Choroid plexus epithelial cell (primary cell): ENCODE measurements at regions not wholly inside any gene's neighbourhood (a gene's known extent, or its start where the extent isn't known, plus 50 kb on each side); places are given as distances from the start of the nearest gene placed in this dataset.

Experiments
- DNase-seq: peaks from one replicate; pipeline ENCODE4 v3.0.0-alpha.2; 2010; ENCODE audit warnings: low read depth
- H3K4me3 ChIP-seq: 2 replicates; pipeline ENCODE4 v1.5.1; 2011; ENCODE audit warnings: low read depth, mild to moderate bottlenecking, control low read depth, low read length, moderate library complexity
- TF ChIP-seq, protein P1 (sequence below): conservative IDR thresholded peaks from 2 replicates; pipeline ENCODE4 v1.5.1; 2011; ENCODE audit warnings: low read depth, mild to moderate bottlenecking, control low read depth, inconsistent platforms, low read length, moderate library complexity

DNA sequence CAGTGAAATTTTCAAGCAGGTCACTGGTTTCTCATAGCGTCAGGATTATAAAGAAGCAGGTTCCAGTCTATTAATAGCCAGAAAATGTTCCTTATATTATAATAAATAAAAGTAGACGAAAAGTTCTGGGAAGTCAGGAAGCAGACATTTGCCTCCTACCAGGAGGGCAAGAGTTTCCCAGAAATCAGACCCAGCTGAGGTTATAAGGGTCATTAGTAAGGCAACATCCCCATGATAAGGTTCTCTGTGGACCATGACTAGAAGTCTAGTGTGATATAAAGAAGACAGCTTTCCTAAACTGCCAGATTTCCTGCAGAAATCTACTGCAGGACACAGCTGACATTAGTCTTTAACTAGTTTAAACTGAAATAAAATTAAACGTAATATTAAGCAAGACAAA, 210.1 kb upstream of the STK17B start:
- H3K4me3 ChIP-seq = no peak overlapping the region
- TF ChIP-seq, protein P1, sequence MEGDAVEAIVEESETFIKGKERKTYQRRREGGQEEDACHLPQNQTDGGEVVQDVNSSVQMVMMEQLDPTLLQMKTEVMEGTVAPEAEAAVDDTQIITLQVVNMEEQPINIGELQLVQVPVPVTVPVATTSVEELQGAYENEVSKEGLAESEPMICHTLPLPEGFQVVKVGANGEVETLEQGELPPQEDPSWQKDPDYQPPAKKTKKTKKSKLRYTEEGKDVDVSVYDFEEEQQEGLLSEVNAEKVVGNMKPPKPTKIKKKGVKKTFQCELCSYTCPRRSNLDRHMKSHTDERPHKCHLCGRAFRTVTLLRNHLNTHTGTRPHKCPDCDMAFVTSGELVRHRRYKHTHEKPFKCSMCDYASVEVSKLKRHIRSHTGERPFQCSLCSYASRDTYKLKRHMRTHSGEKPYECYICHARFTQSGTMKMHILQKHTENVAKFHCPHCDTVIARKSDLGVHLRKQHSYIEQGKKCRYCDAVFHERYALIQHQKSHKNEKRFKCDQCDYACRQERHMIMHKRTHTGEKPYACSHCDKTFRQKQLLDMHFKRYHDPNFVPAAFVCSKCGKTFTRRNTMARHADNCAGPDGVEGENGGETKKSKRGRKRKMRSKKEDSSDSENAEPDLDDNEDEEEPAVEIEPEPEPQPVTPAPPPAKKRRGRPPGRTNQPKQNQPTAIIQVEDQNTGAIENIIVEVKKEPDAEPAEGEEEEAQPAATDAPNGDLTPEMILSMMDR = no peak
- no peak for DNase-seq

DNA sequence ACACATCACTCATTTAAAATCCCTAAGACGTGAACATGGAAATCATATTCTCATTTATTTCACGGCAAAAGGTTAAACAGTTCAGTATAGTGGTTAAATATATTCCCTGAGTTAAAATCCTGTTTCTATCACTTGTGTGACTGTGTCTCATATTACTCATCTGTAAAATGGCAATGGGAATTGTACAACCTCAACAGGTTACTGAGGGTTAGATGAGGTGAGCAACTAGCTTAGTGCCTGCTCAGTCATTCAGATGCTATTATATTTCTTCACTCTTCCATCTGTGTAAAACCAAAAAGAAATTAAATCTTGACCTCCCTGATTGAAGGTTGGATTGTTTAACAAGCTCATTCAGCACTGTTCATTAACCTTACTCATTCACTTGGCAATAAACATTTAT, 212.4 kb upstream of the STK17B start:
- no peak for DNase-seq
- TF ChIP-seq, protein P1 = no peak
- H3K4me3 ChIP-seq = no peak overlapping the region

DNA sequence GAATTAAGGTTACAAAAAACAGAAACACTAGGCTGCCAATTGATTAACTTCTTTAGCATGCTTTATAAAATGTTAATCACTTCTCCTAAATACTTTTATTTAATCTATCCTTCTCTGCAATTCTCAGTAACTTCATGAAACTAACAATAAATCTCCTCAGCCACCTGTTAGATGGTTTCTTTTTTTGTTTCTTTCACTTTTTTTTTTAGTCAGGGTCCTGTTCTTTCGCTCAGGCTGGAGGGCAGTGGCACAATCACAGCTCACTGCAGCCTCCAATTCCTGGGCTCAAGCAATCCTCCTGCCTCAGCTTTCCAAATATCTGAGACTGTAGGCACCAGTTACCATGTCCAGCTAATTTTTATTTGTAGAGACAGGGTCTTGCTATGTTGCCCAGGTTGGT, 213.4 kb upstream of the STK17B start:
- DNase-seq = no peak
- H3K4me3 ChIP-seq = no peak overlapping the region
- TF ChIP-seq, protein P1 = no peak

DNA sequence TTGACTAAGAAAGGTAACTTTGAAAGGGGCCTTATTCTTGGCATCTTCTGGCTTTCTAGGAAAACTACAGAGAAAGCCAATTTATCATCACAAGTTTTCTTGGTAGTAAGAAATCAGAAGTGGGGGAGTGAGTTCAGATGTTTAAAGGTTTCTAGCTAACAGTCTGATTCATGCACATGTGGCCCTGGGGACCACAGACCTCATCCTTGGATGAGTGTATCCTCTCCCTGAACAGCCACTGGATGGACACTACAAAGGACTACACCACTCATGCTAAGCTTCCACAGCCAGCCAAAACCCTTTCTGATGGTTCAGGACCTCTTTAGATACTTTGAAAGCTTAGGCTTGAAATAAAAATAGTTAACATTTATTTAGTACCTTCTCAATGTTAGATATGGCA, 218.3 kb upstream of the STK17B start:
- DNase-seq = no peak
- no peak overlapping the region for H3K4me3 ChIP-seq
- TF ChIP-seq, protein P1 = no peak

DNA sequence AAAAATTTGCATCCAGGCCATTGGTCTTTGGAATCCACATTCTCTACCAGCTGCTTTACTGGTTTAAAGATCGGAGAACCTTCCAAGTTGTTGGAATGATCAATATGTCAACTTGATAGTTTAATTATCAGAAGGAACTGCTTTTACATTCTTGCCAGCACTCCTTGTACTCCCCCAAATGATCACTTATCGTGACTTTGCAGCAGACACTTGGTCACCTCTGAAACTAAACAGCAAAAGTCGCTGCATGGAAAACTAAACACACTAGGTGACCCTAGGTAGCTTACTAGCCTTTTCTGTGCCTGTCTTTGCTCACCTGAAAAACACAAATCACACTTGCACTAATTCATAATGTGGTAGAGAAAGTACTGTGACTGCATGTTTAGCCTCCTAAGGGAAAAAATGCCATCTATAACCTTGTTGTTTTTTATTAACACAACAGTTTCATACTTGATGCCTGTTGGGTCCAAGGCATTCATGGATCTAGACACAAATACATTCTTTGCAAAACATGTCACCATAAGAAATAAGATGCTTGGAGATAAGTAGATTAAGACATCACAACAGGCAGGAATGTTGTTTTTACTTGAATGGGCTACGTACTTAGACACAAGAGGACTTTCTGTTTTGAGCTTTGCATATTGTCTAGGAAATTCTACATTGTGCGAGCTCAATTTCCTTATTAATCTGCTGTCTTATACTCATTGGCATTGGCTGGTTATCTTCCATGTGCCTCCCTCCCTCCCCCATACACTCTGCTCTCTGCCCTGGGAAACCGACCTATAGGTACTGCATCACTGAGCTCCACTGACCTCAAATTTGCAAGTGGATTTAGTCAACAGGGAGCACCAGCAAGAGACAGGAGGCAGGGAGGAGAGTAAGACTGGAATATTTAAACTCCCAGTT, 219.1 kb upstream of the STK17B start:
- peak; percentile 62 for DNase-seq
- TF ChIP-seq, protein P1 = no peak
- no peak overlapping the region for H3K4me3 ChIP-seq

DNA sequence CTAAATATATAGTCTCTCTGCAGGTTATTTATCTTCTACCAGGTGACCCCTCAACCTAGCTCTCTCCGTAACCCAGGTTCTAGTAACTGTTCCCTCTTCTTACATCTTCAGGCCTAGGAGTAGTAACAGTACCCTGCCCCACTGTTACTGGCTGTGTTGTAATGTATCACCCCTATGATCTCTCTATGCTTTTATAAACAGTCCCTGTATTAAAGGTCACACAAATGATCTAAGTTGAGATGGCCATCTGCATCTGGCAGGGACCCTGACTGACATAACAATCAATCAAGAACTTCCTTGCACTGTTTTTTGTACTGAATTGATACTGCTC, 219.7 kb upstream of the STK17B start:
- TF ChIP-seq, protein P1 = no peak
- no peak for DNase-seq
- no peak overlapping the region for H3K4me3 ChIP-seq

DNA sequence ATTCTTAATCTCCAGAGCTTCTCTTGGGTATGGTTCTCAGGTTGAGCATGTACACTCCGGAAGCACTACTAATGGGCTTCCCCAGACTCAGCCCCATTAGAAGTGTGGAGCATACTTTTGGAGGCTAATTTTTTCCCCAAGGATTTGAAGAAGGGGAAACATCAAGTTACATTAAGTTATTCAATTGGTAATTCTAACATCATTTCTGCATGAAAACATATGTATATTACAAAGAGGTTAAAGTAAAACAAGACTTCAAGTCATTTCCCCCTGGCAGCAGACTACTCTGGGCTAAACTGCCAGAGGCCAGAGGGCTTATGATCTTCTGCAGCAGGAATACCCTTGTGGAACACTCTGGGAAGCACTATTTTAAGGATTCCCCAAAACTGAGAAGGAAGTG, 227.7 kb upstream of the STK17B start:
- TF ChIP-seq, protein P1 = no peak
- DNase-seq = no peak
- H3K4me3 ChIP-seq = no peak overlapping the region
